HG03139 (cell line): ENCODE measurements at regions not wholly inside any gene's neighbourhood (a gene's known extent, or its start where the extent isn't known, plus 50 kb on each side); places are given as distances from the start of the nearest gene placed in this dataset.
"Not testable (repeated sequence)": the region's sequence is repeated elsewhere in the genome, so short reads cannot be mapped to it uniquely, and the experiment has no call there.

Experiments used
- ATAC-seq: cut with Tn5 transposase; IDR thresholded peaks from one replicate; pipeline ENCODE4 v1.9.1; 2021; ENCODE audit not compliant: unreplicated experiment

DNA sequence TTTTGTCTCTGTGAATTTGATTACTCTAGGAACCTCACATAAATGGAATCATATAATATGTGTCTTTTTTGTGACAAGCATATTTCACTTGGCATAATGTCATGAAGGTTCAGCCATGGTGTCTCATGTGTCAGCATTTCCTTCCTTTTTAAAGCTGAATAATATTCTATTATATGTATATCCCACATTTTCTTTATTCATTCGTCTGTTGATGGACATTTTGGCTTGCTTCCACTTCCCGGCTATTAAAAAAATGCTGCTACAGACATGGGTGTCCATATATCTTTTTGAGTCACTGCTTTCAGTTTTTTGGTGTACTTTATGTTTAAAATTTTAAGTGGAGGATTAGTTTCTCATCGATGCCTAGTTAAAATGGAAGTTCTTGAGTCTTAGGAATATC lies 59.8 kb upstream of the C5orf63 start:
- ATAC-seq: no peak

- no peak for ATAC-seq
These were observed 63.6 kb upstream of the C5orf63 start for GRCh38 chr5:127136908-127137307.

DNA sequence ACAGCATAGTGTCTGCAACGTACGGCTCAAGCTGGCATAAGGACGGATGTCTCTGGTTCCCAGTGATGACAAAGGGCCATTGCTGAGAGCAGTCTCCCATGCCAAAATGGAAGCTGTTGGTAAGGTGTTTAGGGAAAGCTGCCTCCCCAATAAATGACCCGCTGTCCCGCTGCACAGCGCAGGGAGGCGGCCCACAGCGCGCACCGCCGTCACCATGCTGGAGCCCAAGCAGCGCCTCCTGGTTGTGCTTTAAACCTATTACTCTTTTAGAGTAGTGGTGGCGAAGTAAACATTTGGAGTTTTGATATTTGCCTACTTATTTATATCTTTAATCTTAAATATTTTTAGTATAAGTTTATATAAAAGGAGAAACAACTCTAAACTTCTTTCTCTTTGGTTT lies 70.4 kb upstream of the C5orf63 start:
- no peak for ATAC-seq

DNA sequence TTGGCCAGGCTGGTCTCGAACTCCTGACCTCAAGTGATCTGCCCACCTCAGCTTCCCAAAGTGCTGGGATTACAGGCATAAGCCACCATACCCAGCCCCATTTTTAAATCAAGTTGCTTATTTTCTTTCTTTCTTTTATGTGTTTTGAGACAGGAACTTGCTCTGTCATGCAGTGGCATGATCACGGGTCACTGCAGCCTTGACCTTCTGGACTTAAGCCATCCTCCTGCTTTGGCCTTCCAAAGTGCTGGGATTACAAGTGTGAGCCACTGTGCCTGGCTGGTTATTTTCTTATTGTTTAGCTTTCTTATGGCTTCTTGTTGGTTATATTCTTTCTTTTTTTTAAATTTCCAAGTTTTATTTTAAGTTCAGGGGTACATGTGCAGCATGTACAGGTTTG lies 79.7 kb upstream of the C5orf63 start:
- ATAC-seq: no peak

DNA sequence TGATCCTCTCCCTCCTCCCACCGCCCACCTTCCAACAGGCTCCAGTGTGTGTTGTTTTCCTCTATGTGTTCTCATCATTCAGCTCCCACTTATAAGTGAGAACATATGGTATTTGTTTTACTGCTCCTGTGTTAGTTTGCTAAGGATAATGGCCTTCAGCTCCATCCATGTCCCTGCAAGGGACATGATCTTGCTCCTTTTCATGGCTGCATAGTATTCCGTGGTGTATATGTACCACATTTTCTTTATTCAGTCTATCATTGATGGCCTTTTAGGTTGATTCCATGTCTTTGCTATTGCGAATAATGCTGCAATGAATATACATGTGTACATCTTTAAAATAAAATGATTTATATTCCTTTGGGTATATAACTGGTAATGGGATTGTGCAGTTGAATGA lies 80.2 kb upstream of the C5orf63 start:
- ATAC-seq: no peak

DNA sequence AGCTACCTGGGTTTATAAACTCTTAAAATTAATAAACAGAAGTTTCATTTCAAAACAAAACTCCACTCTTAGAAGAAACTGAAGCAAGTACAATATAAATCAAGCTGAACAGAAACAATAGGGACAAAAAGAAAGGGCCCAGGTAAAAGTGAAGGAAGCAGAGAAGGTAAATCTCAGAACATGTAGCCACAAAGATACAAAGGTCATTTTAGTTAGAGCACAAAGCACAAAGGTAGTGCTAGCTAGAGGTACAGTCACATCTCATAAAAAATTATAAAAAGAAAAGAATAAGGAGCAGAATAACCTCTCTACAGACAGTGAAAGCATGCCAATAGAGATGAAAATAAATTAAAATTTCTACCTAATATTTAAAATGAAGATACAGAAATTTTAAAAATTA lies 90.4 kb upstream of the C5orf63 start:
- no peak for ATAC-seq

DNA sequence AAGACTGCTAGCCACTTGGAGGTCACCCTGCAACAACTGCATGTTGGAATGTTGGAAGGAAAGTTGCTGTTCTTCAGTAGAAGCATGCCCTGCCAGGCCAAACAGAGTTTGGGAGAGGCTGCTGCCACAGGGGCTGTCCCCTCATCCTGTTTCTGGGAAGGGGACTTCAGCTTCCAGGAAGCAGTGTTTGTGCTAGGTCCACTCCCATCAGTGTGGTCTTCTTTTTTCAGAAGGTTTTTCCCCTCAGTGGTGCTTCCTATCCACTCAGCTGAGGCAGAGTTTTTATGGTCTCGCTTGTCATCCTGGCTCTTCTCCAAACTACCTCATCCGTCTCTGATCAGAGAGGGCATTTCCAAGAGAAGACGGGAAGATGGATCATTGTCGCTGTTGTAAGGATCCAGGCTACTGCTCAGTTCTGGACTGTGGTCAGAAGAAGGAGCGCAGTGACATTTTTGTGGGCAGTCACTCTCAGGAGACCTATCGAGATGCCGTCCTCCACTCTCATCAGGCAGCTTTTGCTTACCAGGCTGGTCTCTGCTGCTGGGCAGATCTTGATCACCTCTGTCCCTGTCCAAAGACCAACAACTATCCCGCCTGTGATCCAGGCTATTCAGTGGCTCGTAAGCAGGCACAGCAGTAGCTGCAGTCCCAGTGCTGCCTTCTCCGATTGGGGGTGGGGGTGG lies 97.8 kb upstream of the C5orf63 start:
- ATAC-seq: no peak

GRCh38 chr5:127176769-127177168 lies 103.5 kb upstream of the C5orf63 start:
- ATAC-seq: no peak

DNA sequence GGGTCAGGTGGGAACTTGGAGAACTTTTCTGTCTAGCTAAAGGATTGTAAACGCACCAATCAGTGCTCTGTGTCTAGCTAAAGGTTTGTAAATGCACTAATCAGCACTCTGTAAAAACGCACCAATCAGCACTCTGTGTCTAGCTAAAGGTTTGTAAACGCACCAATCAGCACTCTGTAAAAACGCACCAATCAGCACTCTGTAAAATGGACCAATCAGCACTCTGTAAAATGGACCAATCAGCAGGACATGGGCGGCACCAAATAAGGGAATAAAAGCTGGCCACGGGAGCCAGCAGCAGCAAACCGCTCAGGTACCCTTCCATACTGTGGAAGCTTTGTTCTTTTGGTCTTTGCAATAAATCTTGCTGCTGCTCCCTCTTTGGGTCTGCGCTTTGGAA lies 108.0 kb upstream of the MEGF10 start:
- ATAC-seq: not testable (repeated sequence)

GRCh38 chr5:127183332-127183731 lies 107.3 kb upstream of the MEGF10 start:
- ATAC-seq: no peak

DNA sequence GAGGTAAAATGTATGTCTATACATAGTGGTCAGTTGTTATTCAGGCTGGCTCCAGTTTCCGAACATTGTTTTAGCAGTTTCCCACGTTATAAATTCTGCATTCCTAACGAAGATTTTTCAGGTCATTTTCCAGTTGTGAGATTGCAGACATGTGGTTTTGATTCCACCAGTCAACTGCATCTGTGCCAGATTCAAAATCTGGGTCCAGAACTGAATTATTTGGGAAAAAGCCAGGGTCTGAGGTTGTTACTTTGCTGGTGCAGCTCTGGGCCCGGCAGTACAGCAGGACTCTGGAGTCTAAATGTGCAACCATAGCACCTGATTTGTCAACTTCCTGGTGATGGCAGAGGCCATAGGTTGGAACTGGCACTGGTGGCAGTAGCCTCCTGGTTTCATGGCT lies 105.7 kb upstream of the MEGF10 start:
- no peak for ATAC-seq

DNA sequence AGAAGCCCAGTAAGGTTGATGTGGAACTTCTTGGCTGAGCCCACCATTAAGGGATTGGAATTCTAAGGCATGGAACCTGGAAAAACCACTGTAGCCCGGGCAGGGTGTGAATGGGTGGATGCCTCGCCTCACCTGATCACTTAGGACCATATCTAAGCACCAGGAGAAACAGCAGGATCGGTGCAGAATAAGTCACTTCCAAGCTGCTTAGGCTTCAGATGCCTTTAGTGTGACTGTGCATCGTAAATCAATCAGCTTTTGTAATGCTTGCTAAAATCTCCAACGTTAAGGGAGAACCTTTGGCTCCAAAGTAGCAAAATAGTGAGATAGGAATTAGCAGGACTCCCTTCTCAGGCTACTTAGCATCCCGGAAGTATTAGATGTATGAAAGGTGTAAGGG lies 103.9 kb upstream of the MEGF10 start:
- ATAC-seq: no peak

- no peak for ATAC-seq
These were observed 102.9 kb upstream of the MEGF10 start for GRCh38 chr5:127187706-127188105.

DNA sequence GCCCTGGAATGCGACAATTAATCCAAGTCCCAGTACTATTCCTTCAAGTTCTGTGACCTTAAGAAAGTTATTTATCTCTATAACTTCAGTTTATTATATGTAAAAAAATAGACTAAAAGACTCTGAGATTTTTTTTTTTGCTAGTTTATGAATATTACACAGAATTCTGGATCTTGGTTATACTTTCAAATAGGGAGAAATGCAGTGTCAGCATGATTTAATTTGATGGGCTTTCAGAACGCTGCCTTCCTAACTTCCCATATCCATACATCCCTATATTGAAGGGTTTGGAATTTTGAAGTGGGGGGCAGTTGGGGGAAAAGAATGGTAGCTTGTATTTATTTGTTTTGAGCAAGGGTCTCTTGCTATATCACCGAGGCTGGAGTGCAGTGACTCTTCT lies 98.4 kb upstream of the MEGF10 start:
- ATAC-seq: no peak

- ATAC-seq: no peak
These were observed 97.7 kb upstream of the MEGF10 start for GRCh38 chr5:127192836-127193338.

GRCh38 chr5:127196042-127196441 lies 94.6 kb upstream of the MEGF10 start:
- no peak for ATAC-seq

DNA sequence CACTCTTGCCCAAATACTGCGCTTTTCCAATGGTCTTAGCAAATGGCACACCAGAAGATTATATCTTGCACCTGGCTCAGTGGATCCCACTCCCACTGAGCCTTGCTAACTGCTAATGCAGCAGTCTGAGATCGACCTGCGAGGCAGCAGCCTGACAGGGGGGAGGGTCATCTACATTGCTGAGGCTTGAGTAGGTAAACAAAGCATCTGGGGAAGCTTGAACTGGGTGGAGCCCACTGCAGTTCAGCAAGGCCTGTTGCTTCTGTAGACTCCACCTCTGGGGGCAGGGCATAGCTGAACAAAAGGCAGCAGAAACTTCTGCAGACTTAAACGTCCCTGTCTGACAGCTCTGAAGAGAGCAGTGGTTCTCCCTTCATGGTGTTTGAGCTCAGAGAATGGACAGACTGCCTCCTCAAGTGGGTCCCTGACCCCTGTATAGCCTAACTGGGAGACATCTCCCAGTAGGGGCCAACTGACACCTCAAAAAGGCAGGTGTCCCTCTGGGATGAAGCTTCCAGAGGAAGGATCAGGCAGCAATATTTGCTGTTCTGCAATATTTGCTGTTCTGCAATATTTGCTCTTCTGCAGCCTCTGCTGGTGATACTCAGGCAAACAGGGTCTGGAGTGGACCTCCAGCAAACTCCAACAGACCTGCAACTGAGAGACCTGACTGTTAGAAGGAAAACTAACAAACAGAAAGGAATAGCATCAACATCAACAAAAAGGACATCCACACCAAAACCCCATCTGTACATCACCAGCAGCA lies 93.0 kb upstream of the MEGF10 start:
- ATAC-seq: not testable (repeated sequence)

GRCh38 chr5:127202738-127203137 lies 87.9 kb upstream of the MEGF10 start:
- not testable (repeated sequence) for ATAC-seq

GRCh38 chr5:127203818-127204217 lies 86.8 kb upstream of the MEGF10 start:
- no peak for ATAC-seq

GRCh38 chr5:127205147-127205546 lies 85.4 kb upstream of the MEGF10 start:
- no peak for ATAC-seq

- ATAC-seq: no peak
These were observed 84.1 kb upstream of the MEGF10 start for GRCh38 chr5:127206320-127207113.

DNA sequence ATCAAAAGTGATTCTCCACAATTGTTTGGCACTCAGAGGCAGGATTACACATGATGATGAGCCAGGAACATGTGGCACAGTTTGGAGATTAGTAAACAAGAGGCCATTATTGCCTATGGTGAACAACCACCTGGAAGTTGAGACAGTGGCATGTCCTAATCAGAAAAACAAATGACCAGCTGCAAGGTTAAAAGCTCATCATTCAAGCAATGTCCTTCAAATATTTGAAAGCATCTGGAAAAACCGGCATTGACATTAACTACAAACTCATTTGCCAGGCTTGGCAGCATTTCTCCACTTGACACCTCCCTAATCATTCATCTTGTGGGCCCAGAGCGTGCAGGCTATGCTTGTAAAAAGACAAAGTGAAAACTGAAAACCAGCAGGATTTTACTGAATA lies 80.6 kb upstream of the MEGF10 start:
- ATAC-seq: no peak
